ENCODE measurements at regions not wholly inside any gene's neighbourhood (a gene's known extent, or its start where the extent isn't known, plus 50 kb on each side); places are given as distances from the start of the nearest gene placed in this dataset.

GRCh38 chr4:174040287-174040686, 243.2 kb downstream of the FBXO8 start:
- no peak for TF ChIP-seq CTCF (conservative IDR thresholded peaks at IDR 0.05; ENCODE audit: low read length)
- no peak for TF ChIP-seq EZH2phosphoT487 (IDR thresholded peaks at IDR 0.05; ENCODE audit: borderline replicate concordance)

All from Loucy (cell line).